ENCODE measurements at regions not wholly inside any gene's neighbourhood (a gene's known extent, or its start where the extent isn't known, plus 50 kb on each side); places are given as distances from the start of the nearest gene placed in this dataset.
"Not testable (repeated sequence)": the region's sequence is repeated elsewhere in the genome, so short reads cannot be mapped to it uniquely, and the experiment has no call there.

- no peak for DNase-seq
These were observed 416.7 kb upstream of the MAOA start for GRCh38 chrX:43239356-43239755.

DNA sequence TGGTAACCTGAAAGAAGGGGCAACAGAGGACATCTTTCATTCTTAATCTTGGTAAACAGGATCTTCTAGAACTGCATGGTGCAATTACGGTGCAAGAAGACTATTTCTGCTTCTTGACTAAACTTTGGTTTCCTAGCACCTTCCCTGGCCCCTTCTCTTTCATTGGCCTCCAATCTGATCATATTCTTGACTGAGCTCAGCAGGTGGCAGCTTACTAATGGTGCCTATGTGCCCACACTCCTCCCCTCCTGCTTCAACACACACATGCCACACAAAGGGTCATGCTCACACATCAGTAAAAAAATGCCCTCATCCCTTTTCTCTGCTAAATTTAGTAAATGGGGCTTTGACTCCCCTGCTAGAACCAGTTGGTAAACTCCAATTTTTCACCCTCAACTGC lies 400.5 kb upstream of the MAOA start:
- DNase-seq, result no peak

DNA sequence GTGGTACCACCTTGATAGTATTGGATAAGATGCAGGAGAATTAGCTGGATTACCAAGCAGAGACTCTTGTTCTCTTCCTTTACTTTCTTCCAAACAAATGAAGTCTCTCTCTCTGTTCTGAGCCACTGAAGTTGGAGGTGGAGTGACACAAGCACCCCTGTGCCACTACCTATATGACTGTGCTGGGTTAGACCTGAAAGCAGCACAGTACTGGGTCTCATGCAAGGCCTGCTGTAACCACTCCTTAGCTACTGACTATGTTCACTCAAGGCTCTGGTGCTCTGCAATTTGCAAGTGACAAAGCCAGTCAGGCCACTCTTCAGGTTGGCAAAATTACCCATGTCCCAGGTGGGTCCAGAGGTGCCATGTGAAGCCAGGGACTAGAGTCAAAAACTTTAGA lies 389.6 kb upstream of the MAOA start:
- DNase-seq, result no peak

DNA sequence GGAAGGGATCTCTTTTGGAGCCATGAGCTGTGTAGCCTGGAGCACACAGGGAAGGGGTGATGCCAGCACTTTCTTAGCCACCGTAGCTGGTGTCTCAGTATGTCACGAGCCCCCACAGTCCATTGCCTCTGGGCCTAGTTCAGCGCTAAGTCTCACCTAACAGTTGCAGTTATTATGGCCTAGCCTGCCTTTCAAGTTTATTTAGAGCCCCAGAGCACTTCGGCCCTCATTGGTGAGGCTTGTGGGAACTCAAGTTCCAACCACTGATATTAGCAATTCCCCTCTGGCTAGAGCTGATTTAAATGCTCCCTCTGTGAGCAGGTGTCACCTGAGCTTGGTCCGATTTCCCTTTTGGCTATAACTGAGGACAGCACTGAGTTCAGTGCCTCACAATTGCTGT lies 388.4 kb upstream of the MAOA start:
- no peak for DNase-seq

DNA sequence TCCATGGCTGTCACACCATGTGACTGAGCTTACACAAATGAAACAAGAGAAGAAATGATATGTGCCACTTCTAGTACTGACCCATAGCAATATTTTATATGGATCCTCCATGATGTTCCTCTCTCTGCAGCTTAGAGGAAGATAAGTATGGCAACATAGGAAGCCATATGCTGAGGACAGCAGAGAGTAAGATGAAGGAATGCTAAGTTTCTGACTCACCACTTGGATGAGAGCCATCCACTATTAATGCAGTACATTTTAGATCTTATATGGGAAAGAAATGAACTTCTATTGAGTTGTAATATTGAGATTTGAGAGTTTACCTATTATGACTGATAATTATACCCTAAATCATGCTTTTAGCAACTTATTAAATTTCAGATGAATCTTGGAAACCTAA lies 386.9 kb upstream of the MAOA start:
- no peak for DNase-seq

GRCh38 chrX:43277879-43278278 lies 378.2 kb upstream of the MAOA start:
- DNase-seq, result no peak

DNA sequence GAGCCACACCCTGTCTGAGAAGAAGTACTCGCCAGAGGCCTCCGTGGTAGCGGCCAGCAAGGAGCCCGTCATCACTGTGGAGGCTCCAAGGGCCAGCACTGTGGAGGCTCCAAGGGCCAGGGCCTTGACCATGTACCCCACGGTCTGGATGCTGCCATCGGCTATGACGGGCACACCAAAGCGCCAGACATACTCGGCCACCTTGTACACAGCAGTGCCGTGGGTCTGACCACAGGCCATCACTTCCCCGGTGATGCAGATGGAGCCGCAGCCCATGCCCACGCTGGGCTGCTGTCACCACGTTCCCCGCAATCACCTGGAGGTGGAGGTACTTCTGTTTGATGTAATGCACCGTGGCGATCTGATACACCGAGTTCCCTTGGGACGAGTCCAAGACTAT lies 377.7 kb upstream of the MAOA start:
- no peak for DNase-seq

DNA sequence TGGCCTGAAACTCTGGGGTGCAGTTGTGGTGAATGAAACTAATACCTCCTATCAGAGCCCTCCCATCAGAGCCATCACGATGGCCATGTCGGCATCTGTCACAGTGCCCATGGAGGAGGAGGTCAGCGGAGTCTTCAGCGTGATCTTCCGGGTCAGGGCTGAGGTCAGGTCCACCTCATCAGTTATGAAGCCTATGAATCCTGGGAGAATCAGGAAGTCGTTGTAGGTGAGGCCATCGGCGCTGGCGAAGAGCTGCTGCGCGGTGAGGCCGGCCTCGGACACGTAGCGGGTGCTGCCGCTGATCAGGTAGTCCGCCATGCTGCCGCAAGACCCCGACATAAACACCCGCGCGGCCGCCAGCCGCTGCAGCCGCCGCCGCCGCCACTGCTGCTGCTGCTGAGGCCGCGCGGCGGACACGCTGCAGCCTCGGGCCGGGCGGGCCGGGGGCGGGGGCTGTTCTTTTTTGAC lies 376.7 kb upstream of the MAOA start:
- no peak for DNase-seq

GRCh38 chrX:43283187-43283586 lies 372.9 kb upstream of the MAOA start:
- DNase-seq, result no peak

- not testable (repeated sequence) for DNase-seq
These were observed 344.5 kb upstream of the MAOA start for GRCh38 chrX:43311625-43312024.

- DNase-seq, result no peak
These were observed 343.1 kb upstream of the MAOA start for GRCh38 chrX:43313035-43313434.

- DNase-seq, result no peak
These were observed 341.6 kb upstream of the MAOA start for GRCh38 chrX:43314525-43314924.

- no peak for DNase-seq
These were observed 340.5 kb upstream of the MAOA start for GRCh38 chrX:43315622-43316021.

- no peak for DNase-seq
These were observed 340.0 kb upstream of the MAOA start for GRCh38 chrX:43316146-43316545.

- no peak for DNase-seq
These were observed 338.7 kb upstream of the MAOA start for GRCh38 chrX:43317378-43317777.

- DNase-seq, result no peak
These were observed 327.6 kb upstream of the MAOA start for GRCh38 chrX:43328358-43328946.

DNA sequence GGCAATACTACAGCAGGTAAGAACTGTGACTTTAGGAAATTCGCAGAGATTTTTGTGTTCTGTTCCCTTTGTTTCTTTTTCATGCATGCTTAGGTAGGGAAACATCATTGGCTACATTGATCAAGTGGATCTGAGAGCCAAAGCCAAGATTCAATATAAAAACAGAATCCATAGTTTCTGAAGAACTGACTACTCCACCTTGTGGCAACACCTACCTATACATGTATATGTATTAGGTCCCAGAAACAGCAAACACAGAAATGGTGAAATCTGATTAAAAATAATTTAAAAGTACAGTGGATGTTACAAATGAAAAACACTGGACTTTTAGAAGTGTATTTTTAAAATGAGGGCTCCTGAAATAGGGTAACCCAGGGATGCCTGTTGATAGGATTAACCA lies 322.6 kb upstream of the MAOA start:
- no peak for DNase-seq

- DNase-seq, result no peak
These were observed 310.9 kb upstream of the MAOA start for GRCh38 chrX:43345166-43345565.

- DNase-seq, result no peak
These were observed 306.7 kb upstream of the MAOA start for GRCh38 chrX:43349363-43349762.

DNA sequence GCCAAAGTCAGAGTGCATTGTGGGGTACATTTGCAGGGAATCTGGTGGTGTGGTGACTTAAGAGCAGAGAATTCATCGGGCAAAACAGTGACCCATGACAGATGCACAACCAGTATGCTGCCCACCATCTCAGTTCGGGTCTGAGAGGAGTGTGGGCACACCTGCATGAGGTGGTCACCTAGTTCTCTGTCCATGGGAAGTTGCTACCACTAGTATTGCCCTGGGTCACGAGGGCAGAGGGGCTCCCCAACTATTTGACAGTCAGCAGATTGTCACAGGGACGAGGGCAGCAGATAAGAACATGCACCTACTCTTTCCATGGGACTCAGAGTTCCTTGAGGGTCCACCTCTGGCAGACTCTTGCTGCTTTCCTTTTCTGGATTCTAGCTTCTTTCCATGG lies 305.2 kb upstream of the MAOA start:
- no peak for DNase-seq

- no peak for DNase-seq
These were observed 298.4 kb upstream of the MAOA start for GRCh38 chrX:43357741-43358140.

DNA sequence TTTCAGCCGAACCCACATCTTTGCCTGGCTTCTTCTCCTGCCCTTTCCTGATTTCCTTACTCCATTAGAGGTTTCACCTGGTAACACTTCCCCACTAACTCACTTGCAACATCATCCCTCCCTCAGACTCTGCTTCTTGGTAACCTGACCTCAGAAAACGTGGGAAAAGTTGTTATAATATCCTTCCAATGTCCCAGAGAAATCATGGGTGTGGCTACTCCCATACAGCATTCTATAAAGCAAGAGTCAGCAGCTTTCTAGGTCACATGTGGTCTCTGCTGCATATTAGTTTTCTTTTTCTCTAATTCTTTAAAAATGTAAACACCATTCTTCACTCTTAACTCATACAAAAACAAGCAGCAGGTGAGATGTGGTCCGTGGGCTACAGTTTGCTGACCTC lies 283.1 kb upstream of the MAOA start:
- DNase-seq, result no peak

DNA sequence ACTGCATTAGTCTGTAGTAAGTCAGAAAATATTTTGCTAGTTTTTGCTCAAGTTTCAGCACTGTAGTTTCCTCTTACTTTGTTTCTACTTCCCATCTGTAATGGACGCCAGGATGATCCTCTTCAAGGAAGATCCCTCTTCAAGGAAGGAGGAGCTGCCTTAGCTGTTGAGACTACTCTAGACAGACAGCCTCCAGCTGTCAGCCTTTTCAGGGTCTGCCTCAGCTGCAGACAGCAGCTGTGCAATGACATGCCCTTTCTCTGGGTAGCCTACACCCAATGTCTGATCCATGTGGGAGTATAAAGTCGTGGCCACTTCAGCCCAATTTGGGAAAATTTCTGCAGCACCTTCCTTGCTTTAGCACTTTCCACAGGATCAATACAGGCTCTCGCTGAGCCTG lies 281.0 kb upstream of the MAOA start:
- DNase-seq, result no peak

GRCh38 chrX:43380704-43381103 lies 275.4 kb upstream of the MAOA start:
- DNase-seq, result no peak

DNA sequence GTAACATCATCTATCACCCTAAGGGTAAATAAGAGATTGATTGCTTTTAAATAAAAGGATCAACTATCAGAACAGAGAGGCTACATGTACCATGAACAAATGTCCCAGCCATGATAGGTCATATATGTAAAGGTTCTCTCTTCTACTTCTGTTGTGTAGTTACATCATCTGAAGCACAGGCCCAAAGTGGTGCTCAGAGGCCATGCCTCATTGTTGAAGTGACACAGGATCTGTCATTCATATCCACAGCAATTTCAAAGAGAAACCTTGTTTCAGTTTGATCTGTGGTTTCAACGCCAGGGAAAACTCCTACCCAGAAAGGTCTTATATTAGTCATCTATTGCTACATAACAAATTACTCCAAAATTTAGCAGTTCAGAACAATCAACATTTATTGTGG lies 269.2 kb upstream of the MAOA start:
- DNase-seq, result no peak

DNA sequence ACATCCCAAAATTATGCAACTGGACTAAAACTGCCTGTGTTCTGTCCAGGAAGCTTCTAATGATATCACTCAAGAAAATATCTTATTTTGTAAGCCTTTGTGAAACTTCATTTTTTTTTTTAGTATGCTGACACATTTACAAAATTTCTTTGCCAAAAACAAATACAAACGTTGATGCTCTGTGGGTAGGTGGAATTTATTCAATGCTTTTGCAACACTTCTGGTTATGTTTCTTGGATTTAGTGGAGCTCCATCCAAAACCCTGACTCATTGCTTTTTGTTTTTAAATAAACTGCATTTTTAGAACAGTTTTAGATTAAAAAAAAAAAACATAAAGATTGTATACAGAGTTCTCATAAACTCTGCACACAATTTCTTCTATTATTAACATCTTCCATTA lies 250.9 kb upstream of the MAOA start:
- DNase-seq, result no peak

Data from NCI-H1436 (cell line).